NCI-H2029 (cell line): ENCODE measurements at regions not wholly inside any gene's neighbourhood (a gene's known extent, or its start where the extent isn't known, plus 50 kb on each side); places are given as distances from the start of the nearest gene placed in this dataset.
"Not testable (repeated sequence)": the region's sequence is repeated elsewhere in the genome, so short reads cannot be mapped to it uniquely, and the experiment has no call there.

Experiments used
- DNase-seq: peaks from one replicate; lab custom pipeline; 2025; lab: John Stamatoyannopoulos, UW

DNA sequence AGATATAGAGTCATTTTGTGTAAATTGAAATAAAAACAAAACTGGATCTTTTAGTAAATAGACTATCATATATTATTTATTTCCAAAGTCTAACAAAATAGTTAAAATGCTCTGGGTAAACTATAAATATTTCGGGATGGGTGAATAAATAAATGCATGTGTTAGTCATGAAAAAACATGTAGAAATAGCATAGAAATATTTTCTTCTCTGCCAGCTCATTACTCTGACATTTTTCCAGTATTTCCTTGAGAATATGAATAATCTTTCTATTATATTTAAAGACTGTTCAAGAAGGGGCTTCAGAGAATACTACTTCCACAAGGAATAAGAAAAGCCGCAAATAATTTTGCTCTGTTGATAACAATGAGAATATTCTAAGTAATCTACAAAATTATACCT is 880.4 kb downstream of the TRIB2 start:
- no peak for DNase-seq

DNA sequence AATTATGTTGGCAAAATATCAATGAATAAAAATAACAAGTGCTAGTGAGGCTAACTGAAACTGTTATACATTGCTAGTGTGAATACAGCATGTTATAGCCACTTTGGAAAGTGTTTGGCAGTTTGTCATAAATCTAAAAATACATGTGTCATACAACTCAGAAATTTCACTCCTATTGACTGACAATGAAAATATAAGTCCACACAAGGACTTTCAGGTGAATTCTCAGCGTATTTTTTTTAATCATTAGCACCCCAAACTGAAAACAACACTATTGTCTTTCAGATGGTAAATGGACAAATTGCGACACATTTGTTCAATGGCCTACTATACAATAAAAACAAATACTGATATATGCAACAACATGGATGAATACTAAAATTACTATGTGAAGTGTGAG is 884.8 kb downstream of the TRIB2 start:
- no peak for DNase-seq

DNA sequence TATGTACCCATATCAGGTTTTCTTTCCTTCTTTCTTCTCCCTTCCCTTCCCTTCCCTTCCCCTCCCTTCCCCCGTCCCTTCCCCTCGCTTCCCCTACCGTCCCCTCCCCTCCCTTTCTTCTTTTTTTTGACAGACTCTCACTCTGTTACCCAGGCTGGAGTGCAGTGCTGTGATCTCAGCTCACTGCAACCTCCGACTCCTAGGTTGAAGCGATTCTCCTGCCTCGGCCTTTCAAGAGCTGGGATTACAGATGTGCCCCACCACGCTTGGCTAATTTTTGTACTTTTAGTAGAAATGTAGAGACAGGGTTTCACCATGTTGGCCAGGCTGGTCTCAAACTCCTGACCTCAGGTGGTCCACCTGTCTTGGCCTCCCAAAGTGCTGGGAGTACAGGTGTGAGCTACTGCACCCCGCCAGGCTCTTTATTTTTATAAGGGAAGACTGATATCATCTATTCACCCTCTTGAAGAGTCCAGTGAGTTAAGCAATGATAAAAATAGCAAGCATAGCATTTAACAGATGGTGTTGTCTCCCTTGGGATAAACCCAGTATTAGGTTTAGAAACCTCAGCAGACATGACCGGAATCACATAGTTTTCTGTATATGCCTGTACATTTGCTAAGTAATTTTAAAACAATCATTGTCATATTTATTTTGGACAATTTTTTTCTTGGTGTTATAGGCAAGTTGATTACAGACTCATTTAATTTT is 888.4 kb downstream of the TRIB2 start:
- no peak for DNase-seq

DNA sequence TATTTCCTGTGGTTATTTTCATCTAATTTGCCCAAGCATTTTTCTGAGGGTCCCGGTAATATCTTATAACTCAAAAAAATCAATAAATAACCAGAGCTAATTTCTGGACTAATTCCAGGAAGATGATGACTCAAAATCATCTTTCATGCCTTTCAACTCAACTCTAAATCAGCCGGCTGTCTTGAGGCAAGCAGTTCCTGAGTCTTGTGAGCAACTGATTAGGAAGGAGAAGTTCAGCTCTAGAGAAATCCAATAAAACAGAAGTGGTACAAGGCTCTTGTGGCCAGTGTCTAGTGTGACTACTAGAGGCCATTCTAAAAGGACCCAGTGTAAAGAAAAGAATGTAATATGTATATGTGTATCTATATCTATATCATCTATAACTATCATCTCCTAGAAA is 890.4 kb downstream of the TRIB2 start:
- no peak for DNase-seq

DNA sequence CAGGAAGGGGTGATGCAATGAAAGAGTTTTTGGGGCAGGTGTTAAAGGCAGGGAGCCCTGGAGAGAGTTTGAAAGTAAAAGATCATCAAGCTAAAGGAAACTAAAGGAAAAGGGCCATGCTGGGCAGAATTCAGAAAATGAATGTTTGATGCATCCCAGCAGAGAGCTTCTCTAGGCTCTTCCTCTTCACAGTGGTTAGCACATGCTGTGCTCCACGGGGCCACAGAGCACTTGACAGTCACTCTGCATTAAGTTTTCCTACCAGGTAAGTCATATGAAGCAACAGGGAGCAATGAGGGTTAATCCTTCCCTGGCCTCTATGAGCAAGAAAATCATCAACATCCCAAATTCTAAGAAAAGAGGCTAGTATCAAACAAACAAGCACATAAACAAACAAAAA is 895.2 kb downstream of the TRIB2 start:
- no peak for DNase-seq

DNA sequence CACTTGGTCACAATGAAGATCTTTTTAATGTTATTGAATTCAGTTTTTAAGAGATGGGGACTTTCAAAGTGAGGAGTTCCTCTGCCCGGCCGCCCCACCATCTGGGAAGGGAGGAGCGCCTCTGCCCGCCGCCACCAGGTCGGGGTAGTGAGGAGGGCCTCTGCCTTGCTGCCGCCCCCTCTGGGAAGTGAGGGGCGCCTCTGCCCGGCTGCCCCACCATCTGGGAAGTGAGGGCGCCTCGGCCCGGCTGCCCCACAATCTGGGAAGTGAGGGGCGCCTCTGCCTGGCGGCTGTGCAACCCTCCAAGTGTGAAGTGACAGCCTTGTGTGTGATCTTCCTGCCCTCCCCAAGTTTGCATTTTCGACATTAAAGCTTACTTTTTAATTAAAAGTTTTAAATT is 899.3 kb downstream of the TRIB2 start:
- no peak for DNase-seq

DNA sequence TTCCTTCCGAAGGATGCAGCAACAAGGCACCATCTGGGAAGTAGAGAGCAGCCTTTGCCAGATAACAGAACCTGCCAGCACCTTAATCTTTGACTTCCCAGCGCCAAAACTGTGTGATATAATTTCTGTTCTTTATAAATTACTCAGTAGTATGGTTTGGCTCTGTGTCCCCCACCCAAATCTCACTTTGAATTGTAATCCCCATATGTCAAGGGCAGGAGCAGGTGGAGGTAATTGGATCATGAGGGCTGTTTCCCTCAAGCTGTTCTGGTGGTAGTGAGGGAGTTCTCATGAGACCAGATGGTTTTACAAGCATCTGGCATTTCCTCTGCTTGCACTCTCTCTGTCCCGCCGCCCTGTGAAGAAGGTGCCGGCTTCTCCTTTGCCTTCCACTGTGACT is 899.9 kb downstream of the TRIB2 start:
- DNase-seq, result no peak

DNA sequence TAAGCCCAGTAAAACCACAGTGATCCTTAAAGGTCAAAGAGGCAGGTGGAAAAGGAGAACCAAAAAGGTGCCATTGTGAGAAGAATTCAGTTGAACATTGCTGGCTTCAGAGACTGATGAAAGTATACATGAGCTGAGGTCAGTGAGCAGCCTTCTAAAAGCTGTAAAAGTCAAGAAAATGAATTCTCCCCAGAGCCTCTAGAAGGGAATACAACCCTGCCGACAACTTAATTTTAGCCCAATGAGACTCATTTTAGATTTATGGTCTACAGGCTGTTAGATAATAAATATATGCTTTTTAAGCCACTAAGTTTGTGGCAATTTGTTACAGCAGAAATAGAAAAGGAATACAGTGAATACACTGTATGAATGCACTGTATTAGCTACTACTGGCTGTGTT is 911.4 kb downstream of the TRIB2 start:
- no peak for DNase-seq

DNA sequence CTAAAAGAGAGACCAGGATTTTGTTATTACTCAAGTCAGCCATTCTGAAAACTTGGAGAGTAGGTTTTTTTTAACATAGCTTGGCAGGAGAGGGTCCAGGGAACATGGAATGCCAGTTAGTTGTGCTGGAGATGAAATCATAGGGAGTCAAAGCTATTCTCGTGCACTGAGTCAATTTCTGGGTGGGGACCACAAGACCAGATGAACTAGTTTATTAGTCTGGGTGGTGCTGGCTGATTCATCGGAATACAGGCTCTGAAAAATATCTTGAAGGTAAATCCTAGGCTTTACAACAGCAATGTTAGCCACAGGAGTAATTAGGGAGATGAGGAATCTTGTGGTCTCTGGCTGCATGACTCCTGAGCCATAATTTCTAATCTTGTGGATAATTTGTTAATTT is 921.4 kb downstream of the TRIB2 start:
- DNase-seq, result no peak

DNA sequence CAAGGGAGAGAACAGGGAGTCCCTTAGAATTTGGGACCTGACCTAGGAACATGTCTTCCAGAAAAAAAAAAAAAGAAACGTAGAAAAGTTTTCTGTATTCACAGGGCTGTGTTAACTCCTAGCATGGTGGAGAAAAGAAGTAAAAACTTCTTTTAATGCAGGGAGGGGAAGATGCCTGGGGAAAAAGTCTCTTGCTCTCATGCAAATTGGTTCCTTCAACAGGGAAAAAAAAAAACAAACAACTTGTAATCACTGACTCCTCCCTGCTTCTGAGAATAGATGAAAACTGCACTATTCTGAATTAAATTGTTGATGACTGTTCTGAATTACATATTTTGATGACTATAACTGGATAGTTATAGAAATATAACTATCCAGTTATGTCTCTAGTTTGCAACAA is 933.2 kb downstream of the TRIB2 start:
- DNase-seq, result no peak

DNA sequence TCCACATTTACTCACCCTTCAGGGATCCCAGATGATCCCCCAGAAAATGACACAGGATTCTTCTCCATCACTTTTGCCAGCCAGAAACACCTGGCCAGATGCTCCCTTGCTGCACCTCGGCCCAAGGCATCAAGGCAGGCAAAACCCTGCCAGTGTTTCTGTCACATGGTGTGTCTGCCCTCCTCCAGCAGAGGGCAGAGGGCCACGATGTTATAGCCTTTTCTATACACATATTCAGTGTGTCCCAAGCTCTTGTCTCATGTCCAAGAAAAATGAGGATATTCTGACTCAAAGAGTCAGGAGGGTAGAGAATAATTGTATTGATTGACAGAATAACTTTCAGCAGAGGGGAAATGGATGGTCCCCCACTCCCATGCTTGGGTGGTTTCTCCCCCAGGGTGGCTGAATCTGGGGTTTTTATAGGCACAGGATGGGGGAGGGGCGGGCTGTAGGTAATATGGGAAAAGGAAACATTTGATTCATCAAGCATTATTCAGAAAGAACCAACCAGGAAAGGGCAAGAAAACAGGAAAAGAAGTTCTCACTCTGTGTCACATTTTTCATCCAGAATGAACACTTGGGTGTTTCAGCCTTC is 933.9 kb downstream of the TRIB2 start:
- DNase-seq, result no peak

DNA sequence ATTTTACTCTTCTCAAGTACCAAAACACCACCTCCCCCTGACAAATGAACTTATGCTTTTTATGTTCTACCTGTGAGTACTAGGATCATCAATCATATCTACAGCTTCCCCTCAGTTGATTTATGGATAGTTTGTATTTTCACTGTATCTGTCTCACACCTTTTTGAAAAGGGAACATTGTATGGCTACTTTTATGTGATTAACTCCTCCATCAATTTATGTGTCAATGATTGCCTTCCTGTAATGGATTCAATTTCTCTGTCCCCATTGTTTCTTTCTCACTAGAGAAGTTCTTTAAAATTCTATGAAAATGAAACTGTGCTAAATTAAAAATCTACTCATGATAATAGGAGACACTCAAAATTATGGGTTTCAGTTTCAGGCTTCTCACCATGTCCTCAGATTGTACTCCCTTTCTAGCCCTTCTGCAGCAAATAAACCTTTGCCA is 935.0 kb downstream of the TRIB2 start:
- DNase-seq, result no peak

DNA sequence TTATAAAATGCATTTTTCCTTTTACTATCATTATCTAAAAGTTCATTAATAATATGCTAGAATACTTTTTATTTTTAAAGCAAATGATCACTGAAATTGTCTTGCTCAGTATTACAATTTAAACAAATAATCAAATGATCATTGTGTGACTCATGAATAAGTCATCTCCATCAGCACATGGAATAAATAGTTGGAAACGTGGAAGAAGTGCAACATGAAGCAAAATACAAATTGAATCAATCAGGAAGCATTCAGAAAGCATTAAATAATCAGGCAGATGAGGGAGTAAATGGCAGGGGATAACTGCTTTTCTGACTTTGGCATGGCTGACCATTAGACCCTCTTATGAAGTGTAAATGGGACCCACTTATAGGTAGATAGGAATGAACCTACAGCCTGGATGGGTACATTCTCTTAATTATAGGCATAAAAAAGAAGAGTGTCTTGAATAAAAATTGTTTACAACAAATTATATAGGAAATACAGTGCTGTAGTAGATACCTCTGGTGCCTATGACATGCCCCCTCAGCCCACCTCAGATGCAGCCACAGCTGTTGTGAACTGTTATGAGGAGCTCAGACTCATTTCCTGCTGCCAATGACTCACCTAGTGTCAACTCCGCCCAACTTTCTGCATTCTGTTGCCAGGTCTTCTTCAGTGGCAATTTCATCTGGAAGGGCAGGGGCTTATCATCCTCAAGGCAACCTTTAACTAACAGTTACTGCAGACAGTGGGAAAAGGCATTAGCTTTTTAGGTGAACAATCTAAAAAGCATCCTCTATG is 936.0 kb downstream of the TRIB2 start:
- DNase-seq, result no peak

DNA sequence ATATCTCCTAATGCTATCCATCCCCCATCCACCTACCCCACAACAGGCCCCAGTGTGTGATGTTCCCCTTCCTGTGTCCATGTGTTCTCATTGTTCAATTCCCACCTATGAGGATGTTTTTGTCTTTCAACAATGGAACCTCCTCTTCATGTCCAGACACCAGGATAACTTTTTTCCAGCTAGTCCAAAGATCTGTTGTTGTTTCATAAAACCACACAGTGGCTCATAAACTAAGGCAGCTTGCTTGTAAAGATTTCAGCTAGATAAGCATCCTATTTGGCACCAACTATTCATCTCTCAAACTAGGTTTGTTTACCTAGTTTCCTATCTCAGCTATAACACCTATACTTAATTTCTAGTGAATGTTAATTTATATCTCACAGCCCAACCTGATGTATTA is 937.7 kb downstream of the TRIB2 start:
- DNase-seq, result no peak

DNA sequence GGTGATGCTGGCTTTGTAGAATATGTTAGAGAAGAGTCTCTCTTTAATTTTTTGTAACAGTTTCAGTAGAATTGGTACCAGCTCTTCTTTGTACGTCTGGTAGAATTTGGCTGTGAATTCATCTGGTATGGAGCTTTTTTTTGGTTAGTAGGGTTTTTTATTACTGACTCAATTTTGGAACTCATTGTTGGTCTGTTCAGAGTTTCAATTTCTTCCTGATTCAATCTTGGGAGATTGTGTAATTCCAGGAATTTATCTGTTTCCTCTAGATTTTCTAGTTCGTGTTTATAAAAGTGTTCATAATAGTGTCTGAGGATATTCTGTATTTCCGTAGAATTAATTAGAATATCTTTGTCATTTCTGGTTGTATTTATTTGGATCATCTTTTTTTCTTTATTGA is 943.5 kb downstream of the TRIB2 start:
- DNase-seq, result no peak

DNA sequence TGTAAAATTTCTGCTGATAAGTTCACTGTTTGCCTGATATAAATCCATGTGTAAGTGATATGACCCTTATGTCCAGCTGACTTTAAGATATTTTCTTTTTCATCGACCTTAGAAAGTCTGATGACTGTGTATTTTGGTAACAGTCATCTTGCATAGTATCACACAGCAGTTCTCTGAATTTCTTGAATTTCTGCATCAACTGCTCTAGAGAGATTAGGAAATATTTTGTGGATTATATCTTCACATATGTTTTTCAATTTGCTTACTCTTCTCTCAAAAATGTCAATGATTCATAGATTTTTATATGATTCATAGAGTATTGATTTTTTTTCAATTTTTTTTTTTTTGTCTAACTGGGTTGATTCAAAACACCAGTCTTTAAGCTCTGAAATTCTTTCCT is 945.3 kb downstream of the TRIB2 start:
- DNase-seq, result no peak

DNA sequence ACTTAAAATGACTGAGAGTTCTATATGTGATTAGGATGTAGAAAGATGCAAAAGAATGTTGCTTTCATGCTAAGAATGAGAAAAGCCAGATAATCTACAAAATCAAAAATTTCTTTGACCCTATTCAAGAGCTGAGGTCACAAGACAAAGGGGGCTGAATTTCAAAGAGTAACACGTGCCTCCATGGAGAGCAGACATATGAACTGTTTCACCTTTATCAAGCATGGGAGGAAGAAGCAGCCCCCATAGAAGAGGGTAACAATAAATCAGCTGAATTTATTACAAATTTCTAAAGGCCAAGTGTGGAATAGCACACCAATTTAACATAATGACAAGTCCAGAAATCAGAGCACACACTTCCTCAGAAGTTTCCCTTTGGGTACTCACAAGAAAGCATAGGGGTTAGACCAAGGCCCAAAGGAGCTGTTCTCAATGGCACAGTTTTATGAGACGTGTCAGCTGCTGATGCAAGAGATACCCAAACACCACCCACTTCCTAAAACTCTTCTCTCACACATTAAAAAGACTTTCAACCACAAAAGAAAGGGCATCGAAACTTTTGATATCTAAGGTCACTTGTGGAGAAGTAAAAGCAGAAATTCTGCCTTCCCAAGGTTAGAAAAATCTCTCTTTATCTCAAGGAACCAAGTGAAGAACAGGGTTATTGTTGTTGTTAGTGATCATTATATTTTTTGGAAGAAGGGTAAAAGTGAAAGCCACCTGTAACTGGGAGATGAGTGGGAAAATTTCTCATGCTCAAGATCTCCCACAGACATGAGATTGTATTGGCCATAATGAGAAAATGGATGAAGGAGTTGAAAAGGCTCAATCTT is 950.1 kb downstream of the TRIB2 start:
- DNase-seq, result no peak

DNA sequence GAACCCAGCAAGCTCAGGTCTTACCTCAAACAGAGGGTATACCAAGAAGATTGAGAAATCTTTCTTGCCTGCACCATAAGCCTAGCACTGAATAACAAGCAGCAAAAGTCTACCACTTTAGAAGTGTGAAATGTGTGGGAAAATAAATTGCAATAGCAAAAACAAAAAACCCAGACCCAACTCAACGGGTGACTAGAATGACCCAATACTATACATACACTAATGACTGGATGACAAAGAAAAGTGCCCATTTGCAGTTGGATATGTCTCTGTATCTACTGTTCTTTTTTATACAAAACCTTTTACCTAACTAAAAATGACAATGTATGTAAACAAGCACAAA is 950.6 kb downstream of the TRIB2 start:
- DNase-seq, result no peak

DNA sequence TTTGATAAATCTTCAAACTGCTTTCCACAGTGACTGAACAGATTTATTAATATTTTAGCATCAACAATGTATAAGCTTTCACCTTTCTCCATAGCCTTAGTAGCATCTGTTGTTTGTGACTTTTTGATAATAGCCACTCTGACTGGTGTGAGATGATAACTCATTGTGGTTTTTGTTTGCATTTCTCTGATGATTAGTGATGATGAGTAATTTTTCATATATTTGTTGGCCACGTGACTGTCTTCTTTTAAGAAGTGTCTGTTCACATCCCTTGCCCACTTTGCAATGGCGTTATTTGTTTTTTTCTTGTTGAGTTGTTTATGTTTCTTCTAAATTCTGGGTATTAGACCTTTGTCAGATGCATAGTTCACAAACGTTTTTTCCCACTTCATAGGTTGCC is 952.9 kb downstream of the TRIB2 start:
- DNase-seq, result no peak

DNA sequence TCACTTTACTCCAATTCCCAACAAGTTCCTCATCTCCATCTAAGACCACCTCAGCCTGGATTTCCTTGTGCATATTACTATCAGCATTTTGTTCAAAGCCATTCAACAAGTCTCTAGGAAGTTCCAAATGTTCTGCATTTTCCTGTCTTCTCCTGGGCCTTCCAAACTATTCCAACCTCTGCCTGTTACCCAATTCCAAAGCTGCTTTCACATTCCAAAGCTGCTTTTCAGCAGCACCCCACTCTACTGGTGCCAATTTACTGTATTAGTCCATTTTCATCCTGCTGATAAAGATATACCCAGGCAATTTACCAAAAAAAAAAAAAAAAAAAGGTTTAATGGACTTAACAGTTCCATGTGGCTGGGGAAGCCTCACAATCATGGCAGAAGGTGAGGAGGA is 957.1 kb downstream of the TRIB2 start:
- not testable (repeated sequence) for DNase-seq

DNA sequence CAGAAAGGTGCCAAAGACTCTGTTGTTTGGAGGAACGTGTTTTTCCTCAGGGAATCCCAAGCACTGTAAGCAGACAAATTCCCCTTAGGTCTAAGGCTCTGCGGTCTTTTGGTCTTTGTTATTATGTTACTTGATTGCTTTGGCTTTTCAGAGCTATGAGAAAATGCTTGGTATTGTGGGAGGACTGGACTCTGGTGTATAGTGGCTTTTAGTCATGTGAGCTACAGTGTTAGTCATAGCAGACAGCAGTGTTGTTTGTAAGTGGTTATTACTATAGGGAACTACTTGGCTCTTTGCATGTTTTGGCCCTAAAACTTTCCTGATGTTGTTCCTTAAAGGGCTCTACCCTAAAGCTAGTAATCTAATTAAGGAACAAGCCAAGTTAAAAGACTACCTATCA is 956.2 kb upstream of the LRATD1 start:
- DNase-seq, result no peak

DNA sequence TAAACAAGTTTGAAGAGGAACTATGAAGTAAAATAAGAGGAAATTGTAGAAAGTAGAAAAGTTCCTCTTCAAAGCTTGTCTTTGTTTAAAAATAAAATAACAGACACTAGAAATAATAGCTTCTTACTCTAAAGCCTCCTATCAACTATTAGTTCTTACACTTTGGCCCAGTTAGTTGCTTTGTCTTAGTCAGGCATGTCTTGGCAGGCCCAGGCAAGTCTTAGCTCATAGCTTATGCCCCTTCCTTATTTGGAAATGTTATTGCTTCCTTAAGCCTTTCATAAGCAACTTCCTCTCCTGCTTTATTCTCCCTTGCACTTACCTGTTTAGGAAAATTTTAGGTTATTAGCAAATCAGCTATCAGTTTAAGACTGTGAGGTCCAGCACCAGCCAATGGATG is 950.6 kb upstream of the LRATD1 start:
- DNase-seq, result no peak
